GM19397 (cell line): ENCODE measurements at regions not wholly inside any gene's neighbourhood (a gene's known extent, or its start where the extent isn't known, plus 50 kb on each side); places are given as distances from the start of the nearest gene placed in this dataset.

ENCODE experiments used
- ATAC-seq: cut with Tn5 transposase; IDR thresholded peaks from one replicate; pipeline ENCODE4 v1.9.1; 2021; ENCODE audit warnings: mild to moderate bottlenecking, moderate library complexity; ENCODE audit not compliant: unreplicated experiment

GRCh38 chr6:15882345-15882744 lies 219.5 kb upstream of the DTNBP1 start:
- no peak for ATAC-seq

DNA sequence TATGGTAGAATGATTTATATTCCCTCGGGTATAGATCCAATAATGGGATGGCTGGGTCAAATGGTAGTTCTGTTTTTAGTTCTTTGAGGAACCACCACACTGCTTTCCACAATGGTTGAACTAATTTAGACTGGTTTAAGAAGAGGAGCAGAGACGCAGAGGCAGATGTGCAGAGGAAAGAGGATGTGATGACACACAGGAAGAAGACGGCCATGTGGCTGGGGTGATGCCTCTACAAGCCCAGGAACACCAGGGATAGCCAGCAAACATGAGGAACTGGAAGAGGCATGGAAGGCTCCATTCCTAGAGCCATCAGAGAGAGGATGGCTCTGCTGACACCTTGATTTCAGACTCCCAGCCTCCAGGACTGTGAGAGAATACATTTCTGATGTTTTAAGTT lies 218.3 kb upstream of the DTNBP1 start:
- no peak for ATAC-seq

DNA sequence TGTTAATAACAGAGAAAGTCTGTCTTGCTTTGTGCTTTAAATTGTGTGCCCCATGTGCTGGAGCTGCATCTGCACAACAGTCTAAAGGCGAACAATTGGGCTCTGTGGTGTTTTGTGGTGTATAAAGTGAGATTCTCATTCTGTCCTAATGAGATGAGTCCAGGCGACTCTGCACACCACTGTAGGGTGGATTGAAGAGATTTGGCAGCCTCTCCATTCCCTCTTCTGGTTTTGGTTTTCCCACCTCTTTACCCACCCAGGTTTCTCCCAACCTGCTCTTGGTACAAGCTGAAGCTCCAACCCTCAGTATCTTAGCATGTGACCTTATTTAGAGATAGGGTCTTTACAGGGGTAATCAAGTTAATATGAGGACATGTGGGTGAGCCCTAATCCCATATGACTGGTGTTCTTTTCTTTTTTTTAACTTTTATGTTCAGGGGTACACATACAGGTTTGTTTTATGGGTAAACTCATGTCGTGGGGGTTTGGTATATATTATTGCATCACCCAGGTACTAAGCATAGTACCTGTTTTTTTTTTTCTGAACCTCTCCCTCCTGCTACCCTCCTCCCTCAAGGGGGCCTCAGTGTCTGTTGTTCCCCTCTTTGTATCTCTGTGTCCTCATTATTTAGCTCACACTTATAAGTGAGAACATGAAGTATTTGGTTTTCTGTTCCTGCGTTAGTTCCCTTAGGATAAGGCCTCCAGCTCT lies 217.6 kb upstream of the DTNBP1 start:
- ATAC-seq, result peak; percentile 25

GRCh38 chr6:15879371-15880261 lies 216.8 kb upstream of the DTNBP1 start:
- peak; percentile 75 for ATAC-seq

- no peak for ATAC-seq
These were observed 214.4 kb upstream of the DTNBP1 start for GRCh38 chr6:15877231-15877630.

GRCh38 chr6:15876406-15876805 lies 213.6 kb upstream of the DTNBP1 start:
- ATAC-seq, result peak; percentile 43

DNA sequence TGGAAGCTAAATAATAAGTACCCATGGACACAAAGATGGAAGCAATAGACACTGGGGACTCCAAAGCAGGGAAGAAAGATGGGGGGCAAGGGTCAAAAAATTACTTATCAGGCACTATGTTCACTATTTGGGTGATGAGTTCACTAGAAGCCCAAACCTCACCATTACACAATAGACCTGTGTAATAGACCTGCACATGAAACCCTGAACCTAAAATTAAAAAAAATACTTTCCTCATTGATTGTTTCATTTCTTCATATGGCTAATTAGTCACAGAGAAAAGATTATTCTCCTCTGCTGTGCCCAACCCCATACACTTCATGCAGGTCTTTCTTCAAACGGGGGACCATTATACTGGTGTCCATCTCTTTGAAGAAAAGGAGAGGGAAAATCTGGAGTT lies 213.0 kb upstream of the DTNBP1 start:
- no peak for ATAC-seq

DNA sequence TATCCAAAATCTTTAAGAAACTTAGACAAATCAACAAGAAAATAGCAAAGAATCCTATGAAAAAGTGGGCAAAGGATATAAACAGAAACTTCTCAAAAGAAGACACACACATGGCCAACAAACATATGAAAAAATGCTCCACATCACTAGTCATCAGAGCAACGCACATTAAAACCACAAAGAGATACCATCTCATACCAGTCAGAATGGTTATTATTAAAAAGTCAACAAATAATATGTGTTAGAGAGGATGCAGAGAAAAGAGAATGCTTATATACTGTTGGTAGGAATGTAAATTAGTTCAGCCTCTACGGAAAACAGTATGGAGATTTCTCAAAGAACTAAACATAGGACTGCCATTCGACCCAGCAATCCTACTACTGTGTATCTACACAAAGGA lies 212.0 kb upstream of the DTNBP1 start:
- ATAC-seq, result no peak

DNA sequence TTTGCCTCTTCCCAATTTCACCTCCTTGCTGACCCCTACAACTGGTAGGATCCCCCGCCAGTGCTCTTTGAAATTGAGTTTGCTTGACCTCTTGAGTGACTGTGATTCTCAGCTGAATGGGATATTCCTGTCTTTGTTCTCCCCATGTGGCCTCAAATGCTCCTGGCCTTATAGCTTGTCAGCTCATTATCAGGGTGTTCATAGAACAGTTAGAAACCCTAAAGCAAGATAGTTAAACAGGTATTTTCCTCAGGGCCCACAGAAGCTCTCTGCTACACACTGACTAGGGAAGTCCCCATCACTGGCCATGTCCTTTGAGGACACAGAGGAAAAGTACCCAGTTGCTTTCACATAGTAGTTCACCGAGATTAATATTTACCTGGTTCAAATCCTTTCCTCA lies 211.5 kb upstream of the DTNBP1 start:
- no peak for ATAC-seq

- ATAC-seq, result no peak
These were observed 209.6 kb upstream of the DTNBP1 start for GRCh38 chr6:15872241-15873103.

- ATAC-seq, result no peak
These were observed 208.4 kb upstream of the DTNBP1 start for GRCh38 chr6:15871276-15871675.

GRCh38 chr6:15870333-15871043 lies 207.7 kb upstream of the DTNBP1 start:
- no peak for ATAC-seq

GRCh38 chr6:15864708-15865062 lies 201.9 kb upstream of the DTNBP1 start:
- ATAC-seq, result no peak

- no peak for ATAC-seq
These were observed 201.3 kb upstream of the DTNBP1 start for GRCh38 chr6:15864038-15864707.

DNA sequence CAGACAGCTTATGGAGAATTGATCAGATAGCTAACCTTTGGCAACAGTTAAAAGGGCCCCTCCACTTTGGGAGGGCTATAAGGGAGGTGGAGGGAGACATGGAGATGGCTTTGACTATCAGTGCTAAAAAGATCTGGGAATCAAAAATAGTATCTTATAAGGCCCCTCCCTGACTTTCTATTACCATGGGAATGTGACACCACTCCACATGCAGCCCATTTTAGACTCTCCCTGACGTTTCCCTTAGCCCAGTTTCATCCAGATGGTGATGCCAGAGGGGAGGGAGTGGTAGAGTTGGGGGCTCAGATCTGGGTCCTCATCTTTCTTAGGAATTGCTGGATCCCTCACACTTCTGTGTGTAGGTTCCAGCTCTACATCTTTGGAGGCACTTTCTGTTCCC lies 200.0 kb upstream of the DTNBP1 start:
- ATAC-seq, result no peak

GRCh38 chr6:15861486-15861885 lies 198.7 kb upstream of the DTNBP1 start:
- no peak for ATAC-seq

DNA sequence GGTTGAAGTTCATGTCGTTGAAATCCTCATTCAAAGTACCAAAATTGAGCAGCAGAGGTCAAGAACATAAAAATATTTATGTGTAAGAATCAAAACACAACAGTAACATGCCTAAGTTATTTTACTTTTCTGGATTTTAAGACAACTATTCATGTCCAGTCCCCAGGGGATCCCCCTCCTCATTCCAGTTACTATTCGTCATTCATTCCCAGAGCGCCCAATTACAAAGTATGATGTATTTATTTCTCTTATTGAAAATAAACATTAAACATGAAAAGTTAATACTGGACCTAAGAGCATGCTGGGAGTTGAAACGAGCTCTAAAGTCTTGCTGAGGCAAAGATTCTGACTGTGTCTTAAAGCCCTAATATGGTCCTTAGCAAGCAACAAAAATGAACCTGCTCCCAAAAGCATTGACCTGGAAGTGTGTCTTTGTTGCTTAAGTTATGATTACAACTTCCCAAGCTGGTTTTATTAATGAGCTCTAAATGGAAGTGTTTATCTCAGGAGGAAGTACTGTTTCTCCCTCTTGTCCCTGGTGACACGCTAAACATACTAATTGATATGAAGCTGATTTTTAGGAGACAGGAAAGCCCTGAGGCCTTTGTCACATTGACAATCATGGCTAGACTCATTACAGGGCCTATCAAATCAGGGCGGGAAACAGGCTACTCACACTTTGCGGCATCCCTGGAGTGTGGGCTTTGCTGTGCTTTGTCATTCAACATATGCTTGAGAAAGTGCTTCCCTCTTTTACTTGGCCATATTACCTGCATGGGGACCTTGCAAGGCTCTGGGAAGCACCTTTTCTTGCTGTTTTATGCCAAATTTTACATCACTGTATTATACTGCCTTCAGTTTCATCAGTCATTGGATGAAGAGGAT lies 192.2 kb upstream of the DTNBP1 start:
- ATAC-seq, result no peak

DNA sequence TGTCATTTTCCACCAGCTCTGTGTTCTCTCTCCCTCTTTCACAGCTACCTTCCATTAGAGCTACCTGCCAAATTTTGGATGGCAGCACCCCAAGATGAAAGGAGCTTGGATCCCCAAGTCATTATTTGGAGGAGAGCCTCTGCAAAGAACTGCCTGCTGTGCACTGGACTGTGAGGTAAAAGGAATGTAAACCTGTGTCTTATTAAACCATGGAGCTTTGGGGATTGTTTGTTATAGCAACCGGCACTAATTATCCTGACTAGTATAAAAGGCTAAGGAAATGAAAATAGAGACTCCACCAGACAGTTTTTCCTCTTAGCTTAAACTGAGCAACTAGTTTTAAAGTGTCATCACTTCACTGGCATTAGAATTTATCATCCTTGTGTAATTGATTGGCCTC lies 191.6 kb upstream of the DTNBP1 start:
- ATAC-seq, result no peak

- ATAC-seq, result no peak
These were observed 190.4 kb upstream of the DTNBP1 start for GRCh38 chr6:15853259-15853658.
